ENCODE measurements at regions not wholly inside any gene's neighbourhood (a gene's known extent, or its start where the extent isn't known, plus 50 kb on each side); places are given as distances from the start of the nearest gene placed in this dataset.

DNA sequence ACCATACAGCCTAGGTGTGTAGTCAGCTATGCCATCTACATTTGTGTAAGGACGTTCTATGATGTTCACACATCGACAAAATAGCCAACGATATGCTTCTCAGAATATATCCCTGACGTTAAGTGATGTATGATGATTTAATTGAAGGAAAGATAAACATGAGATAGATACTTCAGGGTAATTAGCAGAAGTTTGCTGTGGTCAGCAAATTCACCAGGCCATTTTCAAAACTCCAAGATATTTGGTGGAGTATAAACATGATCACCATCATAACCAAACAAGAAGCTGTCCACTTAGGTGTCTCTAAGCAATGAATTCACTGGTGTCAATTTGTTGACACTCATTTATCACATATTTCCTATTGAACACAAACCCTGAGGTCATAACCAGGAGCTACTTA, 885.6 kb upstream of the NR2F2 start:
- TF ChIP-seq, protein P1, sequence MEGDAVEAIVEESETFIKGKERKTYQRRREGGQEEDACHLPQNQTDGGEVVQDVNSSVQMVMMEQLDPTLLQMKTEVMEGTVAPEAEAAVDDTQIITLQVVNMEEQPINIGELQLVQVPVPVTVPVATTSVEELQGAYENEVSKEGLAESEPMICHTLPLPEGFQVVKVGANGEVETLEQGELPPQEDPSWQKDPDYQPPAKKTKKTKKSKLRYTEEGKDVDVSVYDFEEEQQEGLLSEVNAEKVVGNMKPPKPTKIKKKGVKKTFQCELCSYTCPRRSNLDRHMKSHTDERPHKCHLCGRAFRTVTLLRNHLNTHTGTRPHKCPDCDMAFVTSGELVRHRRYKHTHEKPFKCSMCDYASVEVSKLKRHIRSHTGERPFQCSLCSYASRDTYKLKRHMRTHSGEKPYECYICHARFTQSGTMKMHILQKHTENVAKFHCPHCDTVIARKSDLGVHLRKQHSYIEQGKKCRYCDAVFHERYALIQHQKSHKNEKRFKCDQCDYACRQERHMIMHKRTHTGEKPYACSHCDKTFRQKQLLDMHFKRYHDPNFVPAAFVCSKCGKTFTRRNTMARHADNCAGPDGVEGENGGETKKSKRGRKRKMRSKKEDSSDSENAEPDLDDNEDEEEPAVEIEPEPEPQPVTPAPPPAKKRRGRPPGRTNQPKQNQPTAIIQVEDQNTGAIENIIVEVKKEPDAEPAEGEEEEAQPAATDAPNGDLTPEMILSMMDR (IDR thresholded peaks at IDR 0.05; ENCODE audit: borderline replicate concordance, extremely low read depth, low read length, poor library complexity, severe bottlenecking) = no peak
- TF ChIP-seq EZH2 (IDR thresholded peaks at IDR 0.05; ENCODE audit: borderline replicate concordance, low read depth, low read length, severe bottlenecking) = no peak
